Activated gamma-delta T cell (primary cell): ENCODE measurements at regions not wholly inside any gene's neighbourhood (a gene's known extent, or its start where the extent isn't known, plus 50 kb on each side); places are given as distances from the start of the nearest gene placed in this dataset.

ENCODE experiments used
- DNase-seq: peaks from one replicate; lab custom pipeline; 2025; lab: John Stamatoyannopoulos, UW

- no peak for DNase-seq
These were observed 319.5 kb upstream of the ACTBL2 start for GRCh38 chr5:57802131-57802530.

- no peak for DNase-seq
These were observed 312.6 kb upstream of the ACTBL2 start for GRCh38 chr5:57795203-57795602.

GRCh38 chr5:57791875-57792274 lies 309.3 kb upstream of the ACTBL2 start:
- no peak for DNase-seq

- DNase-seq, result no peak
These were observed 303.3 kb upstream of the ACTBL2 start for GRCh38 chr5:57785946-57786345.

GRCh38 chr5:57784121-57784520 lies 301.5 kb upstream of the ACTBL2 start:
- no peak for DNase-seq

GRCh38 chr5:57783693-57784092 lies 301.1 kb upstream of the ACTBL2 start:
- DNase-seq, result no peak

GRCh38 chr5:57780961-57781325 lies 298.3 kb upstream of the ACTBL2 start:
- DNase-seq, result no peak

GRCh38 chr5:57780306-57780960 lies 297.8 kb upstream of the ACTBL2 start:
- DNase-seq, result no peak

- no peak for DNase-seq
These were observed 297.0 kb upstream of the ACTBL2 start for GRCh38 chr5:57779383-57780223.

- DNase-seq, result no peak
These were observed 296.0 kb upstream of the ACTBL2 start for GRCh38 chr5:57778501-57779091.

- no peak for DNase-seq
These were observed 294.6 kb upstream of the ACTBL2 start for GRCh38 chr5:57777174-57777581.

- no peak for DNase-seq
These were observed 293.4 kb upstream of the ACTBL2 start for GRCh38 chr5:57776035-57776434.

GRCh38 chr5:57774439-57774838 lies 291.8 kb upstream of the ACTBL2 start:
- DNase-seq, result no peak

- DNase-seq, result no peak
These were observed 289.9 kb upstream of the ACTBL2 start for GRCh38 chr5:57772512-57772911.

- DNase-seq, result no peak
These were observed 287.4 kb upstream of the ACTBL2 start for GRCh38 chr5:57770039-57770438.

GRCh38 chr5:57768745-57769144 lies 286.1 kb upstream of the ACTBL2 start:
- DNase-seq, result no peak

- no peak for DNase-seq
These were observed 282.0 kb upstream of the ACTBL2 start for GRCh38 chr5:57764479-57765089.

- DNase-seq, result no peak
These were observed 278.9 kb upstream of the ACTBL2 start for GRCh38 chr5:57761513-57761912.

GRCh38 chr5:57754616-57755015 lies 272.0 kb upstream of the ACTBL2 start:
- no peak for DNase-seq

- DNase-seq, result no peak
These were observed 270.8 kb upstream of the ACTBL2 start for GRCh38 chr5:57753446-57753845.

GRCh38 chr5:57751710-57752109 lies 269.1 kb upstream of the ACTBL2 start:
- DNase-seq, result no peak

GRCh38 chr5:57750891-57751290 lies 268.3 kb upstream of the ACTBL2 start:
- DNase-seq, result no peak

GRCh38 chr5:57750282-57750681 lies 267.7 kb upstream of the ACTBL2 start:
- no peak for DNase-seq
